NCI-H1105 treated with DMSO at 0.1 percent for 48 hours (cell line): ENCODE measurements at regions not wholly inside any gene's neighbourhood (a gene's known extent, or its start where the extent isn't known, plus 50 kb on each side); places are given as distances from the start of the nearest gene placed in this dataset.

Experiments
- DNase-seq: peaks from one replicate; lab custom pipeline; 2025; lab: John Stamatoyannopoulos, UW

GRCh38 chr20:21033817-21034216 is 72.3 kb downstream of the LINC00237 start:
- no peak for DNase-seq

DNA sequence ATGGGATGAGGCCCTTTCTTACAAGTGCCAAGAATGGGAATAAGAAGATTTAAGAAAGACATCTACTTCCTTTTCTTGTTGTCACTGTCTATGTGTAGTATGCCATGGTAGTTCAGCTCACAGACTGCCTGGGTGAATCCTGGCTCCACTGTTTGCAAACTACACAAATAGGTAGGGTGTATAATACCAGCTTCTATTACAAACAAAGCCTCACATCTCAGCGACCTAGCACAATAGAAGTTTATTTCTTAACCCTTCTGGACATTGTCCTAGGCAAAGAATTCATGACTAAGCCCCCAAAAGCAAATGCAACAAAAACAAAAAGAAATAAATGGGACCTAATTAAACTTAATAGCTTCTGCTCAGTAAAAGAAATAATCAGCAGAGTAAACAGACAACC is 74.5 kb downstream of the LINC00237 start:
- peak; percentile 38 for DNase-seq

DNA sequence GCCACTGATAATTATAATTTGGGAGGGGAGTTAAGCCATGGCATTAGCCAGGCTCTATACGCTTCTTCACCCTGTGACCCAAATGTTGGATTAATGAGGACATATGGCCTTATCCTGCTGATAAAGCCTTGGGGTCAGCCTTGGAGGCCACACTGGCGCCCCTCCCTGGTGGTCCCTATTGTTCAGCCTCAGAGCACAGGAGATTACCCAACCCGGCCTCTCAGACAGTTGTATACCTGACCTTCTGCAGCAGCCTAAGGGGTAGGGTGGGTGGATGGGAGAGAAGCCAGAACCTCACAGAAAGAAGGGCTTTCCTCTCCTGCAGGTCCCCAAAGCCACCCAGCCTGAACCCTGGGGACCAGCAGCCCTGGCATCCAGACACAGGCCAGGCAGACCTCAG is 76.8 kb downstream of the LINC00237 start:
- DNase-seq: no peak

DNA sequence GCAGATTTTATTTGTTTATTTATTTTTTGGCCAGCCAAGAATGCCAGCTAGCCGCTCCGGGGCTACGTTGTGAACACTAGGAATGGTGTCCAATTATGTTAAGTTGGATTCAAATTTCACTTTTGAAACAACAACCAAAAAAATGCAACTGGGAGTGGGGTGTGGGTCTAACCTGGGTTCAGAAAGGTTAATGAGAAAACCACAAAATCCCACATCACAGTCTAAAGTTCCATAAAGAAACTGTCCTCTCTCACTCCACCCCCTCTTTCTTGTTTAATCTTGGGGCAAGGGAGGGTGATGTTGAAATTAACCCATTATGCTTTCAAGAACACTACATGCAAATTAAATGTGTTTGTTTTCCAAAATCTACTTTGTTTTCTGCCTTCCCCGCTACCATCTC is 77.2 kb downstream of the LINC00237 start:
- DNase-seq: no peak

GRCh38 chr20:21028436-21028835 is 77.7 kb downstream of the LINC00237 start:
- no peak for DNase-seq

DNA sequence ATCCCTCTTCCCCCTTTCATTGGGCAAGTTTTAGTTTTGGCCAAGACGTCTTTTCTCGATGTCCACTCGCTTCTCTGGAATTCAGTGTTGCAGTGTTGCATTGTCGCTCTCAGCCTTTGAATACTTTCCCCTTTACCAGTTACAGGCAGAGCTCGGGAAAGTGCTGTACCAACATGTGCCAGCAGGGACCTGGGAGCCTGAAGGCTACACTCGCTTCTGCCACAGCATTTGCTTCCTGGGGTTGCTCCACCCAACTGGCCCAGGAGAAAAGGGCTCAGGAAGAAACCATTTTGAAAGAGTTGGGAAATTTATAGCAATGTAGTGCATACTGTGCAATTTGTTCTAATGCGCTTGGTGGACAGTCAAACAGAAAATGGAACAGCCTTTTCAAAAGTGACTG is 78.6 kb downstream of the LINC00237 start:
- no peak for DNase-seq

DNA sequence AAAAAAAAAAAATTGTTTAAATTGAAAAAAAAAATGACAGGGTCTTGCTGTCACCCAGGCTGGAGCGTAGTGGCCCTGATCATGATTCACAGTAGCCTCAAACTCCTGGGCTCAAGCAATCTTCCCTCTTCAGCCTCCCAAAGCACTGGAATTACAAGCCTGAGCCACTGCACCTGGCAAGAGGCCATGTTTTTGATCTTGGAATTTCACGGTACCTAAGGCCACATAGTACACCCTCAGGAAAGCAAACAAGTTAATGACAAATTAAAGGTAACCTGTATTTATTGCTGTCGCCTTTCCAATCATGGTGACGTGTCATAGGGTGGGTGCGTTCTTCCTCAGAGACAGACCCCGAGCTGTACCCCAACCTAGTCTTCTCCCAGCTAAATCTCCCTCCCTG is 79.2 kb downstream of the LINC00237 start:
- no peak for DNase-seq

- no peak for DNase-seq
Observed at GRCh38 chr20:21024420-21024819, 81.7 kb downstream of the LINC00237 start.

GRCh38 chr20:21022925-21023324 is 83.2 kb downstream of the LINC00237 start:
- DNase-seq: no peak

- DNase-seq: no peak
Observed at GRCh38 chr20:21021472-21021790, 84.7 kb downstream of the LINC00237 start.

DNA sequence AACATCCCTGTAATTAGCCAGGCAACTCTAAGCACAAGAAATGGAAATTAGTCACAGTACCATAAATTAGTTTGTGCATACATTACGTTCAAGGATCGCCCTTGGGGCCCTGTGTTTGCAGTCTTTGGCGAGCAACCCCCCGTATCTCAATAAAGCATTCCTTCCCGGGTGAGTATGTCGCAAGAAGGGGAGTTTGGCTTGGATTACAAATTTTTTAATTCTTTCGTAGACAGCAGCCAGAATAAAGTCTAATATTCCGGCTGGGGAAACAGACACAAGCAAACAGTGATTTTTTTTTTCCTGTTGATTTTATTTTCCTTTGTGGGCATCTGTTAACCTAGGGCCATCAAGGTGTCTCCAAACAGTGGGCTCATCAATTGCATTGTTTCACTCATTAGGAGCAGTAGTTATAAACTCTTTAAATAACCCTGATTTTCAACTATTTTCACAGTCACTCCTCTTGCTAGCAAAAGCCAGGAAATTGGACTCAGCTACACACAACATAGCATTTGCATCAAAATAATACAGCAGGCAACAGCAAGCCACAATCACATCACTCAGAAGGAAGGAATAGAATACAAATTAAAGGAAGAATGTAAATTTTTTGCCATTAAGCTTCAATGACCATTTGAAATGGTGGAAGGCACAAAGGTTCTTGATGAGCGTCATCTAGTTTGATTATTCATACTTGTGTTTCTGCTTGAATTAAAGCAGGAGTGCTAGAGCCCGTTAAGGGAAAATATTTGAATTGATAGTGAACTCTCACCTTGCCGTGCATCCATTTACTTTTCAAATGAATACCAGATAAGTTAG is 85.3 kb downstream of the LINC00237 start:
- DNase-seq: no peak

- DNase-seq: no peak
Observed at GRCh38 chr20:21019814-21020658, 86.1 kb downstream of the LINC00237 start.

- no peak for DNase-seq
Observed at GRCh38 chr20:21019468-21019813, 86.7 kb downstream of the LINC00237 start.

DNA sequence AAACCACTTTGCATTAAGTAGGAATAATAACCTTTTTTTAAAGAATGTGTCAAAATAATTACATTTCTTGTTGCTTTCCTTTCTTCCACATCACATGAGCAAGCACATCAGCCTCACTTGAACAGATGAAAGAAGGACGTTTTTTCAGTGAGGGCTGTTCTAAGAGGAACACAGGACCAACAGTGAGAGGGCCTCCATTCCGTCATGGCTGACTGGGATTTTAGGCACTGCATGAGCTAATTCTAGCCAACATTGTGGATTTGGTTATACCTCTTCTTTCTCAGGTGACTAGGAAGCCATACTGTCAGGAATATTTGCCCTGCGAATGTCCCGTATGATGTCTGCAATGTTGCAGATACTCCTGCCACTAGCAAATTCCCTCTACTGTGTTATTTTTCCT is 87.6 kb downstream of the LINC00237 start:
- DNase-seq: no peak

- no peak for DNase-seq
Observed at GRCh38 chr20:21017528-21018085, 88.6 kb downstream of the LINC00237 start.

DNA sequence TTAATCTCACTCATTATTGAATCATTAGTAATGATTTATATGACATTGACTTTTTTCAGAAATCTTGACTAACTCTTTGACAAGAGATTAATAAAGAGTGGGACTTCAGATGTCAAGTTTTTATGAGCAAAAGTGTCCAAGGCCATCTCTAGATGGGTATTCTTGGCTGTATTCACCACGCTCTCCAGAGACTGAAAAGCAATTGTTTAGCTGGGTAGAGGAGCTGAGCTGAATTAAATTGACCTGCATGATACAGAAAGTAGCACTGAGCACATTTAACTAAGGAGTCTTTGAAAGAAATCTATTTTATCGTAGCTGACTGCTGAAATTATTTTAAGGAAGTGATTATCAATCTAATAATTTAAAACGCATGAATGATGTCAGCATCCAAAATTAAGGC is 89.4 kb downstream of the LINC00237 start:
- no peak for DNase-seq

DNA sequence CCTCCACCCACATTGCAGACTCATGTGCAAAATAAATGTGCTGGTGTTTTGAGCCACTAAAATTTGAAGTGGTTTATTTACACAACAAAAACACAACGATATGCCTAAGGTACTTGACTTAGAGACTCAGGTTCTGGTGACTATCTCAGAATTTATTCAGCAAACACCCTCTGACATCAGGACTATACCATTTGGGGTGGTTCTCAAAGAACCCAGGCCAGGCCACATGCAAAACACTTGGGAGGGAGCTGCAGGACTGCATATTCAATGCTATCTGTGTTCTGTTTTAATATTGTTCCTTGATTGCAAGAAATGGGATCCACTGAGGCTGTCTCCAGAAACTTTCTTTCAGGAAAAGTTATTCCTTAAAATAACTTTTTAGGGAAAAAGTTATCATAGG is 91.6 kb downstream of the LINC00237 start:
- no peak for DNase-seq

DNA sequence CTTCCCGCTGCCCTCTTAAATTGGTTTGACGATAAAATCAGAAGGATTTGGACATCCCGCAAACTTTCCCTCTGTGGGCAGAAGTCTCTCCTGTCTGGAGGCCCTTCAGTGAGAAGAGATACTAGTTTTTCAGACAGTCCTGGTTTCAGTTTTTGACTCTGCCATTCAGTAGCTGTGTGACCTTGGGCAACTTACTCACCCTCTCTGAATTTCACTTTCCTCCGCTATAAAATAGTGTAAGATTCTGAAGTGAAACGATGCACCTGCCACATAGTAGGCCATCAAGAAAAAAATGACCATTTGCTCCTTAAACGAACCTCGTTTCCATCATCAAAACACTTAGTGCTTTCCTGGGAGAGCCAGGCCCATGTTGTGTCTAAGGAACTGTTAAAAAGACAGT is 97.2 kb downstream of the LINC00237 start:
- no peak for DNase-seq

- no peak for DNase-seq
Observed at GRCh38 chr20:21006611-21007010, 99.5 kb downstream of the LINC00237 start.

DNA sequence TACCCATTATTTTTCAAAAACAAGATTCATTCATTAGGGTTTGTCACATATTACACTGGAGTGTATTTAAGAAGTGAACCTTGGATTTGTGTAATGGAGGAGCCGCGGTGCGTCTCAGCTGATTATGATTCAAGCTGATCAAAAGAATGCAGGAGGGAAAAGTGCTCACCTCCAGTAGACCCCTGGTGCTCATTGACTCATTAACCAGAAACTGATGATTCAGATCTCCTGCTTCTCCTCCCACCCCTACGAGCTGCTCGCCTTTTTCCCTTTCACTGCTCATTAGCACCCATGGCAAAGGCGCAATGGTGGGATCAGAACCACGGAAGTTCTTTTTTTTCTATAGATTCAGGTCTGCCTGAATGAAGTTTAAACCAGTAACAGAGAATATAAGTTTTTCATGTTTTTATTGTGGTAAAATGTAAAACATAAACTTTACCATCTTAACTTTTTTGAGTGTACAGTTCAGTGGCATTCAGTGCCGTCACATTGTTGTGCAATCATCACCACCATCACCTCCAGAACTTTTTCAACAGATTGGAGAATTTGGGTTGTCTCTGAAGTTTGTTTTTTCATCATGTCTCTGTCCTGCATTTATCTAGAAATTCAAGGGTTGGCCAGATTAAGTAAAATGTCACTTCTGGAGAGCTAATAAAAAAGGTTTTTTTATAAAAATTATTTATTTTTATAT is 101.6 kb downstream of the LINC00237 start:
- DNase-seq: no peak

GRCh38 chr20:21003902-21004301 is 102.3 kb downstream of the LINC00237 start:
- no peak for DNase-seq

GRCh38 chr20:21002486-21002885 is 103.7 kb downstream of the LINC00237 start:
- DNase-seq: no peak

DNA sequence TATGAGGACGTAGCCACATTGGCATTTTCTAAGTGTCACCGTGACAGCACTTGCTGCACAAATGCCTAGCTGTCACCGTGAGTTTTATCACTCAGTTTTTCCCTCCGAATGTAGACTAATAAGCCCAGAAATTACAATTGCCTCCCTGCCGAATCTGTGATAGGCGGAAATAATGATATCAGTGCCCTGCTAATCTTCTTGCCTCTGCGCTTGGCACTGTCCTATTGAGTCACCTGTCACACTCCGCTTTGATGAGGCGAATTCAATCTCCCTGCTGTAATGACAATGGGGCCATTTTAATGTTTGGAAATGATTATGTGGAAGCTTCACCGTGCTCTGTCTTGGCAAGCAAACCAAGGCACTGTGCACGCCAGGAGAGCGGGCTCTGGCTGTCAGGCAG is 112.8 kb downstream of the LINC00237 start:
- DNase-seq: peak; percentile 67
